ENCODE measurements at regions not wholly inside any gene's neighbourhood (a gene's known extent, or its start where the extent isn't known, plus 50 kb on each side); places are given as distances from the start of the nearest gene placed in this dataset.

- TF ChIP-seq CTCF (IDR thresholded peaks at IDR 0.05; ENCODE audit: poor library complexity) (no peak), EZH2 (IDR thresholded peaks at IDR 0.05; ENCODE audit: borderline replicate concordance) (no peak), EZH2phosphoT487 (IDR thresholded peaks at IDR 0.05; ENCODE audit: low read depth, severe bottlenecking, unreplicated experiment) (no peak)
Observed at GRCh38 chr3:44041726-44042125, 200.0 kb upstream of the TOPAZ1 start.

Measured in hepatocyte (in vitro differentiated cells).